K562 (cell line): ENCODE measurements at regions not wholly inside any gene's neighbourhood (a gene's known extent, or its start where the extent isn't known, plus 50 kb on each side); places are given as distances from the start of the nearest gene placed in this dataset.

Experiments used
- ATF6 ChIP-seq: sonication (generic); formaldehyde crosslinking; IDR thresholded peaks from 2 replicates; pipeline ENCODE4 v1.4.0; 2020; ENCODE audit warnings: mild to moderate bottlenecking, missing genetic modification reagents
- CTCFL ChIP-seq: IDR thresholded peaks from 2 replicates; pipeline ENCODE4 v1.6.1; 2011; ENCODE audit warnings: borderline replicate concordance, low read depth, mild to moderate bottlenecking, moderate library complexity, low read length; ENCODE audit not compliant: insufficient read depth, poor library complexity, severe bottlenecking
- FIP1L1 ChIP-seq: fragments of 200-400 bp; formaldehyde crosslinking; IDR thresholded peaks from 2 replicates; pipeline ENCODE4 v1.6.1; 2018; ENCODE audit warnings: mild to moderate bottlenecking, low read depth, low read length; ENCODE audit not compliant: poor library complexity, severe bottlenecking
- GABPA ChIP-seq: fragments of 200-800 bp; sonication (Bioruptor generic); conservative IDR thresholded peaks from 2 replicates; pipeline ENCODE4 v1.6.1; 2016; ENCODE audit warnings: low read depth, missing genetic modification characterization, missing compliant biosample characterization
- SP2 ChIP-seq: IDR thresholded peaks from 2 replicates; pipeline ENCODE4 v1.6.1; 2011; ENCODE audit warnings: mild to moderate bottlenecking, low read depth, low read length, moderate library complexity; ENCODE audit not compliant: poor library complexity, severe bottlenecking; ENCODE audit errors: extremely low read depth
- TFAP4 ChIP-seq: sonication (generic); formaldehyde crosslinking; IDR thresholded peaks from 2 replicates; pipeline ENCODE4 v1.8.0; 2022; ENCODE audit warnings: missing genetic modification reagents, mild to moderate bottlenecking, moderate library complexity, borderline replicate concordance

- TF ChIP-seq GABPA (no peak), SP2 (no peak), ATF6 (CRISPR knock-in tag) (no peak), TFAP4 (CRISPR knock-in tag) (no peak), CTCFL (no peak), FIP1L1 (no peak)
These were observed 344.7 kb upstream of the RBMS3 start for GRCh38 chr3:28936154-28936553.
